Tibial nerve (tissue), 4 donors: ENCODE measurements at regions not wholly inside any gene's neighbourhood (a gene's known extent, or its start where the extent isn't known, plus 50 kb on each side); places are given as distances from the start of the nearest gene placed in this dataset.

Source experiments
- DNase-seq, 2 donors: peaks; one replicate each; pipeline ENCODE4 v3.0.0-alpha.2; 2019; ENCODE audit warnings: low spot score in 2 of 2
- H3K27ac ChIP-seq, 4 donors: fragments of 200-600 bp; sonication (generic) in 3 of 4; one replicate each; pipeline ENCODE4 v1.5.1; 2017 to 2019; ENCODE audit warnings: mild to moderate bottlenecking in 1 of 4
- H3K27me3 ChIP-seq, 2 donors: fragments of 200-600 bp; sonication (generic) in 1 of 2; one replicate each; pipeline versions ENCODE4 v1.5.1 to v1.6.0; 2017 to 2019
- H3K36me3 ChIP-seq, 3 donors: fragments of 200-600 bp; sonication (generic); one replicate each; pipeline ENCODE4 v1.5.1; 2018 to 2019
- H3K4me1 ChIP-seq, 4 donors: fragments of 200-600 bp; sonication (generic) in 3 of 4; one replicate each; pipeline ENCODE4 v1.5.1; 2017 to 2019
- H3K4me3 ChIP-seq, 4 donors: fragments of 200-600 bp; sonication (generic) in 3 of 4; one replicate each; pipeline ENCODE4 v1.5.1; 2017 to 2019; ENCODE audit warnings: mild to moderate bottlenecking in 1 of 4, moderate library complexity in 1 of 4
- H3K9me3 ChIP-seq, 4 donors: fragments of 200-600 bp; sonication (generic) in 3 of 4; one replicate each; pipeline ENCODE4 v1.5.1; 2017 to 2019
- CTCF ChIP-seq, 5 experiments: fragments of 200-600 bp in 3 of 5; fragments of 450-650 bp in 2 of 5; sonication (generic) in 3 of 5; IDR thresholded peaks; one replicate each; pipeline ENCODE4 v1.5.1; 2016 to 2019; ENCODE audit warnings: antibody characterized with exemption in 5 of 5, mild to moderate bottlenecking in 3 of 5, moderate library complexity in 2 of 5
- EP300 ChIP-seq, 2 donors: sonication (generic); formaldehyde crosslinking; IDR thresholded peaks; one replicate each; pipeline ENCODE4 v1.6.1; 2017; ENCODE audit warnings: antibody characterized with exemption in 2 of 2, mild to moderate bottlenecking in 1 of 2
- POLR2A ChIP-seq, 2 donors: fragments of 450-650 bp; IDR thresholded peaks; one replicate each; pipeline ENCODE4 v1.6.1; 2017; ENCODE audit warnings: antibody characterized with exemption in 2 of 2, mild to moderate bottlenecking in 2 of 2, moderate library complexity in 2 of 2
- WGBS, 2 donors: methylation state at CpG; one replicate each; pipeline ENCODE4 v1.1.5; 2018; 5-methylcytosine and 5-hydroxymethylcytosine counted together

DNA sequence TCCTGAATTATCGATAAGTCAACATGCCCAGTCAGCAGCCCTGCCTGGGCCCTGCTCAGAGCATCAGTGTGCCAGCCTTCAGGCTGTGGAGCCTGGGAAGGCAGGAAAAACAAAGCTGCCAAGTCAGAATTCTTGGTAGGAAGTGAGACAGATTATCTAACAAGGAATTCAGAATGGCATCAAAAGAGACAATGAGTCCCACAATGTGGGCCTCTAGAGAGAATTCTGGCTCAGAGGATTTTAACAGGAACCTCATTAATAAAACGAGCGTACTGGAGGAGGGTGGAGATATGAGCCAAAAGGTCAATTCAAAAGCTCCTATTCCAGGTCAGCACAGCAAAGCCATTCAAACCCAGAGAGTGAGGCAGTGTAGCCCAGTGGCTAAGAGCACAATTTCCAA lies 327.6 kb upstream of the MMADHC start:
- 33 to 34% methylated on average over 3 of the region's 3 CpGs for WGBS, 2 donors
- no peaks in the 10 kb centered on the region for H3K4me1 ChIP-seq
- no peak overlapping the region for H3K4me3 ChIP-seq
- H3K9me3 ChIP-seq: peaks cover 0 to 23% (median 5%) of the 10 kb centered on the region in 4 donors
- H3K27me3 ChIP-seq: no peaks in the 10 kb centered on the region
- no peak for TF ChIP-seq POLR2A (IDR thresholded peaks at IDR 0.05)
- TF ChIP-seq CTCF (IDR thresholded peaks at IDR 0.05): no peak
- no peak for TF ChIP-seq EP300 (IDR thresholded peaks at IDR 0.05)
- no peak overlapping the region for H3K27ac ChIP-seq
- DNase-seq: no peak
- no peaks in the 10 kb centered on the region for H3K36me3 ChIP-seq

GRCh38 chr2:149908726-149909683 lies 321.4 kb upstream of the MMADHC start:
- WGBS, 2 donors: 69 to 79% methylated on average over 3 of the region's 3 CpGs
- no peak overlapping the region for H3K4me3 ChIP-seq
- no peaks in the 10 kb centered on the region for H3K4me1 ChIP-seq
- H3K36me3 ChIP-seq: no peaks in the 10 kb centered on the region
- no peak for TF ChIP-seq POLR2A (IDR thresholded peaks at IDR 0.05)
- no peak for TF ChIP-seq CTCF (IDR thresholded peaks at IDR 0.05)
- no peak for TF ChIP-seq EP300 (IDR thresholded peaks at IDR 0.05)
- peaks cover 0 to 5% (median 2%) of the 10 kb centered on the region in 4 donors for H3K9me3 ChIP-seq
- H3K27me3 ChIP-seq: no peaks in the 10 kb centered on the region
- no peak overlapping the region for H3K27ac ChIP-seq
- no peak for DNase-seq

DNA sequence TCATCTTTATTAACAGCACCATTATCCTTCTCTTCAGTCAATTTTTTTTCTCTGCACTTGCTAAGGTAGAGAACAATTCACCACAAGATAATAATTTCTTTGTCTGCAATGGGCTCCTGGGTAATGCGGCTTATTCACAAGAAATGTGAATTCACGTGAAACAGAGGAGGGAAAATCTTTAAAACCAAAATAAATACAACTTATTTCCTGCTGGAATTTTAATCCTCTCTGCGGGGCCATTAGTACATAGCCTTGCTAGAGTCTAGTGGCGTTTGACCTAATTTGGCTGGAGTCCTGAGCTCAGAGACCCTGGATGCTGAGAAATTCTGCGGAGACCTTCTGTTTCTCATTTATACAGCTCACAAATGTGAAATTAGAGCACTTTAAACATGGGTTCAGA lies 319.3 kb upstream of the MMADHC start:
- TF ChIP-seq EP300 (IDR thresholded peaks at IDR 0.05) (no peak), POLR2A (IDR thresholded peaks at IDR 0.05) (no peak), CTCF (IDR thresholded peaks at IDR 0.05) (no peak)
- no peak overlapping the region for H3K27ac ChIP-seq
- H3K4me3 ChIP-seq: no peak overlapping the region
- H3K27me3 ChIP-seq: no peaks in the 10 kb centered on the region
- WGBS, 2 donors: 30 to 41% methylated on average over 5 of the region's 5 CpGs
- H3K36me3 ChIP-seq: no peaks in the 10 kb centered on the region
- H3K4me1 ChIP-seq: no peaks in the 10 kb centered on the region
- DNase-seq: no peak
- peaks cover 0 to 4% (median 0%) of the 10 kb centered on the region in 4 donors for H3K9me3 ChIP-seq

DNA sequence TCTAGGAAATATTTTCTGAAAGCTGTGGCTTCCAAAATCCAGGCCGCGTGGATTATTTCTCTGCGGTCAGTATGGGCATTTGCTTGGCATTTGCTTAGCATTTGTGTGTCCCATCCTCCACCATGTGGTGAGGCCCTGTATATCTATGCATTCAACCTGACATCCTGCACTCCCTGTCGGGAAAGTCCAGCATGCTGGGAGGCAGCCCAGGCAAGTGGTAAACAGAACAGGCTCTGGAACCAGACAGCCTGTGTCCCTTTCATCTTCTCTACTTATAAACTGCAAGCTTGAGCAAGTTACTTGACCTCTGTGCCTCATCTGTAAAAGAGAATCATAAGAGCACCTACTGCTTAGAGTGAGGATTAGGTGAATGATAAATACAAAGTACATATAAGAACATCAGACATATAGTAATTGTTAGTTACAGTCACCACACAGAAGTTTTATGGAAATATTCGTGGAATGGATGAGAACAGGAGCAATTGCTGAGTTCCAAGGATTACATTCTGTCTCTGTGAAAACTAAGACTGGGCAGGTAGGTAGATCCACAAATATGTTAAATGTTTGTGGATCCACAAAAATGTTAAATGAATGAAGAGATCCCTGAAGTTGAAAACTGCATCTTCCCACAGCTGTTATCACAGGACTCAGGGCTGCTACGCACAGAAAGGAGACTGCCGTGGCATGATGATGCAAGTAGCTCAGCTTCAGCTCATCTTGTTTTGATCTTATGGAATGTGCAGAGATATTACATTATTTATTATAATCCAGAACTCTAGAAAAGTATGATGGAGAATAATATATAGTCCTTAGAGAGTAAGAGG lies 317.0 kb upstream of the MMADHC start:
- TF ChIP-seq EP300 (IDR thresholded peaks at IDR 0.05): no peak
- no peak for TF ChIP-seq CTCF (IDR thresholded peaks at IDR 0.05)
- TF ChIP-seq POLR2A (IDR thresholded peaks at IDR 0.05): no peak
- Histone ChIP-seq H3K27ac (no peak overlapping the region), H3K27me3 (no peaks in the 10 kb centered on the region), H3K4me1 (no peaks in the 10 kb centered on the region), H3K4me3 (no peak overlapping the region), H3K9me3 (no peaks in the 10 kb centered on the region), H3K36me3 (no peaks in the 10 kb centered on the region)
- DNase-seq: no peak
- WGBS, 2 donors: 83 to 95% methylated on average over 7 of the region's 7 CpGs

DNA sequence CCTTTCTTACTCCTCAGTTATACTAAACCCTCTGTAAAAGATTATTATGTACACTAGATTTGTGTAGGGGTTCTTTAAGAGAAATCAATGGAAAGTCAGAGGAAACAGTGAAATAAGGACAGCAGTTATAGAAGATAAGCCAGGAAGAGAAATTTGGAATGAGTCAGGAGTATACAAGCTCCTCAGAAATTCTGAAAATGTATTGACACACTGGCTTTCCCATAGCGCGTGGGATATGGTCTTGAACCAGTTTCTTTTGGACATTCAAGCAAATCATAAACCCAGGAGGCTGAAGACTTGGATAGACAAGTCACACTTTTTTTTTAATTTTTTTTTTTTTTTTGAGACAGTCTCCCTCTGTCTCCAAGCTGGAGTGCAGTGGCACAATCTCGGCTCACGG lies 316.1 kb upstream of the MMADHC start:
- H3K36me3 ChIP-seq: no peaks in the 10 kb centered on the region
- H3K27me3 ChIP-seq: no peaks in the 10 kb centered on the region
- H3K4me3 ChIP-seq: no peak overlapping the region
- H3K27ac ChIP-seq: no peak overlapping the region
- H3K4me1 ChIP-seq: no peaks in the 10 kb centered on the region
- H3K9me3 ChIP-seq: no peaks in the 10 kb centered on the region
- DNase-seq: no peak
- 95 to 97% methylated on average over 4 of the region's 4 CpGs for WGBS, 2 donors
- TF ChIP-seq CTCF (IDR thresholded peaks at IDR 0.05): no peak
- TF ChIP-seq EP300 (IDR thresholded peaks at IDR 0.05): no peak
- no peak for TF ChIP-seq POLR2A (IDR thresholded peaks at IDR 0.05)
